ENCODE measurements at regions not wholly inside any gene's neighbourhood (a gene's known extent, or its start where the extent isn't known, plus 50 kb on each side); places are given as distances from the start of the nearest gene placed in this dataset.
A peak's percentile ranks its signal among the peaks of the same experiment; 100 is the strongest.

DNA sequence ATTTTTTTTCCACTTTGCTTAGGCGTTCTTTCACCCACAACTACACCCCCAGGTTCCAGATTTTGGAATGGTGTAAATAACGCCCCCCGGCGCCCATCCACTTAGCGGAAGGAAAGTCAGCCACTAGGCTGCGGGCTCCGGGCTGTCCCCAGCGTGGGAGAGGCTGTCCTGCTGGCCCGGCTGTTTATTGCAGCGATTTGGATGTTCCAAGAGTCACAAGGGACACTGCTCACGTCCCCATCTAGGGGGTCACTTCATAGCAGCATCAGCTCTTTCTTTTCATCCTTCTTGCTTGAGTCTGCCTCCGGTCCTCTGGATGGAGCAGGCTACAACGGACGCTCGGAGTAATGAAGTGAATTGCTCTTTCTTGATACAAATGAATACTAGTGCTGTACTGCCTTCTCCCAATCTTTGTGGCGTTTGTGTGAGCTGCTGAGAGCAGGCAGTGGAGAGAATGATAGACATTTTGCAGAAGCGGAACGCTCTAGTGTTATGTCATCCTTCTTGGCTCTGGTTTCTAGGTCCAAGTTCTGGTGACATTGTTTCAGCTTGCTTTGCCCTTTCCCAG lies 50.7 kb upstream of the PAIP2B start:
- intact Hi-C loops (cut with DNase I) = loop anchor here (1.0 to 5.0 kb wide), 2 partner anchors 50 to 53 kb away; partner anchors contain the start of gene PAIP2B (in 1 of the 2)
- Histone ChIP-seq H3K4me1 (peaks cover 30% of the 10 kb centered on the region), H3K27ac (peak overlapping the region; percentile 93), H3K27me3 (ENCODE audit: insufficient read depth in 3 of 3, low read length in 2 of 3) (no peaks in the 10 kb centered on the region), H3K9me3 (no peaks in the 10 kb centered on the region), H3K4me3 (peak overlapping the region; percentile 78), H3K36me3 (ENCODE audit: insufficient read depth in 1 of 2, low read depth in 1 of 2) (no peaks in the 10 kb centered on the region)
- TF ChIP-seq, protein P1, sequence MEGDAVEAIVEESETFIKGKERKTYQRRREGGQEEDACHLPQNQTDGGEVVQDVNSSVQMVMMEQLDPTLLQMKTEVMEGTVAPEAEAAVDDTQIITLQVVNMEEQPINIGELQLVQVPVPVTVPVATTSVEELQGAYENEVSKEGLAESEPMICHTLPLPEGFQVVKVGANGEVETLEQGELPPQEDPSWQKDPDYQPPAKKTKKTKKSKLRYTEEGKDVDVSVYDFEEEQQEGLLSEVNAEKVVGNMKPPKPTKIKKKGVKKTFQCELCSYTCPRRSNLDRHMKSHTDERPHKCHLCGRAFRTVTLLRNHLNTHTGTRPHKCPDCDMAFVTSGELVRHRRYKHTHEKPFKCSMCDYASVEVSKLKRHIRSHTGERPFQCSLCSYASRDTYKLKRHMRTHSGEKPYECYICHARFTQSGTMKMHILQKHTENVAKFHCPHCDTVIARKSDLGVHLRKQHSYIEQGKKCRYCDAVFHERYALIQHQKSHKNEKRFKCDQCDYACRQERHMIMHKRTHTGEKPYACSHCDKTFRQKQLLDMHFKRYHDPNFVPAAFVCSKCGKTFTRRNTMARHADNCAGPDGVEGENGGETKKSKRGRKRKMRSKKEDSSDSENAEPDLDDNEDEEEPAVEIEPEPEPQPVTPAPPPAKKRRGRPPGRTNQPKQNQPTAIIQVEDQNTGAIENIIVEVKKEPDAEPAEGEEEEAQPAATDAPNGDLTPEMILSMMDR (IDR thresholded peaks at IDR 0.05) = peak; percentile 66
- 1% methylated on average over 18 of the region's 18 CpGs for WGBS, 3 donors
- peak; percentile 64 to 84 for DNase-seq
- ATAC-seq = peak; percentile 72 to 83 (median 78)

DNA sequence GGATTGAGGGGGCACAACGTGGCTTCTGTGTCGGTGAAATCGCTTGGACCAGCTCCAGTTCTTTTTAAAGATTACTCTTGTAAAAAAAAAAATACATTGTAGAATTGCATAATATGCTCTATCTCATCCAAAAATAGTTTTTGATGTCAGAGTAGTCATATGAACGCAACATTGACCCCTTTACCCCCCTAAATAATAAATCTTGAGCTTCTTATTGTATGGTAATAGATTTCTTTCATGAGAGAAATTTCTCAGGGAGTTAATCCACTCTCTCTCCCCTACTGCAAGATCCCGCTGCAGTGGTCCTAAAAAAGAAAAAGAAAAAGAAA lies 50.2 kb upstream of the PAIP2B start:
- Histone ChIP-seq H3K27ac (peak overlapping the region; percentile 93), H3K27me3 (ENCODE audit: insufficient read depth in 3 of 3, low read length in 2 of 3) (no peaks in the 10 kb centered on the region), H3K4me1 (peaks cover 27% of the 10 kb centered on the region), H3K36me3 (ENCODE audit: insufficient read depth in 1 of 2, low read depth in 1 of 2) (no peaks in the 10 kb centered on the region), H3K4me3 (peak overlapping the region; percentile 78), H3K9me3 (no peaks in the 10 kb centered on the region)
- WGBS, 3 donors = 0 to 2% (median 1%) methylated on average over 5 of the region's 5 CpGs
- DNase-seq (no peak), ATAC-seq (peak; percentile 17 to 47 (median 39))
- intact Hi-C loops (cut with DNase I) = loop anchor here (1.0 to 5.0 kb wide), 2 partner anchors 50 to 53 kb away; partner anchors contain the start of gene PAIP2B (in 1 of the 2)
- TF ChIP-seq, protein P1 (IDR thresholded peaks at IDR 0.05) = no peak

DNA sequence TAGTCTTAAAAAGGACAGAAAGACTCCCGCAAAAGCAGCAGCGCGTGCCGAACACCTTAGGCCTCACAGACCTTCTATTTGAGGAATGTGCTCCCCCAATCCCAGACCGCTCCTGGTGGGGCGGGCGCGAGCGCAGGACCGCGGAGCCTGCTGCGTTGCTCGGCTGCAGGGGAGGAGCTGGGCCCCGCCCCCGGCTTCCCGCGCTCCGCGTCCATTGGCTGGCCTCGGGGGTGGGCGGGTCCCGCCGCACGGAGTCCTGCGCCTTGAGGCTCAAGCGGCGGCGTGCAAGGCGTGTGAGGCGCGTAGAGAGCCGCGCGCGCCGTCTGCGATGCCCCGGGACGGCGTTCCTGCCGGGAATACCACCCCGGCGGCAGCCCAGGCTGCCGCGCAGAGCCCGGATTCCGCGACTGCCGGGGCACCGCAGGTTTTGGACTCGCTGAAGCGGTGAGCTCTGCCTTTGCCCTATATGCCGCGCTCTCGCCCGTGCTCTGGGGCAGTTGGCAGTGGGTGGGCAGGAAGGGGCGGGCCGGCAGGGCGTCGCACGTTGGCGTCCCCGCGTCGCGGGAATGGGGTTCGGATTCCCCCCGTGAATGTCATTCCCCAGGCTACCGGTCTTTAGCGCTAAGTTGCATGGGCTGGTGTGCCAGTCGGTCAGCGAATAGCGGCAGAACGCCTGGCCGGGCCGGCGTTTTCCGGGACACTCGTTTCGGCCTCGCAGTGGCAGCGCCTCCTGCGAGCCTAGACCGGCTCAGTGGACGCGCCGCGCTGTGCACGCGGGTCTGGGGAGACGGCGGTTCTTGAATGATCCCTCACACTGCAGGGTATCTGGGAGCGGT lies 49.6 kb upstream of the PAIP2B start:
- no peaks in the 10 kb centered on the region for H3K36me3 ChIP-seq (ENCODE audit: insufficient read depth in 1 of 2, low read depth in 1 of 2)
- no peaks in the 10 kb centered on the region for H3K27me3 ChIP-seq (ENCODE audit: insufficient read depth in 3 of 3, low read length in 2 of 3)
- ATAC-seq (peak; percentile 94 to 99 (median 95)), DNase-seq (peak; percentile 90 to 95)
- peak overlapping the region; percentile 78 for H3K4me3 ChIP-seq
- peaks cover 22% of the 10 kb centered on the region for H3K4me1 ChIP-seq
- peak overlapping the region; percentile 93 for H3K27ac ChIP-seq
- TF ChIP-seq, protein P1 (IDR thresholded peaks at IDR 0.05) = no peak
- H3K9me3 ChIP-seq = no peaks in the 10 kb centered on the region
- 1% methylated on average over 72 to 93 of the region's 93 CpGs for WGBS, 3 donors
- intact Hi-C loops (cut with DNase I) = loop anchor here (1.0 to 5.0 kb wide), 2 partner anchors 49 to 52 kb away; partner anchors contain the start of gene PAIP2B (in 1 of the 2)

All from psoas muscle (tissue), 7 donors.